ENCODE measurements at regions not wholly inside any gene's neighbourhood (a gene's known extent, or its start where the extent isn't known, plus 50 kb on each side); places are given as distances from the start of the nearest gene placed in this dataset.

DNA sequence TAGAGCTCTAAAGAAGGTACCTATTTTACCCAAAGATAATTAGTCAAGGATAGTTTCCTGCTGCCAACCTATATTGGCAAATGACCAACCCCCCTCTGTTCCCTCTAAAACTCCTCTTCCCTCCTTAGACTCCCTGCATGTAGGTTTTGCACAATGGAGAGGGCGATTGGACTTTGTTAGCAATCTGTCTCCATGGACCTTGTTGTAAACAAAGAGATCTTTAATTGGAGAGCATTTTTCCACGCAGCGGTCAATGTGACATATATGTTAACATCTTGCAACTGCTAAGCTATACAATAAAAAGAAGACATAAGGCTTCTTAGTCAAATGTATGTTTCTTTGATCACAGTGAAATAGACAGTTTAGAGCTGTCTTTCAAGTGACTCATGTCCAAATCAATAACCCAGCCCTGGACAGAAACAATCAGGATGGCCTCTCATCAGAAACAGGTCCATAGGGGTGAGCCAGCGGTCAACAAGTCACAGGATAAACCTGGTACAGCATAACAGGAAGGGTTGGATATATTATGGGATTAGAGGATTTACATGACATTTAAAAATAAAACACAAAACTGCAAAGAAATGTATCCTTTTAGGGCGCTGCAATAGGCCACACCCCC is 69.7 kb upstream of the UBL3 start:
- TF ChIP-seq, protein P1, sequence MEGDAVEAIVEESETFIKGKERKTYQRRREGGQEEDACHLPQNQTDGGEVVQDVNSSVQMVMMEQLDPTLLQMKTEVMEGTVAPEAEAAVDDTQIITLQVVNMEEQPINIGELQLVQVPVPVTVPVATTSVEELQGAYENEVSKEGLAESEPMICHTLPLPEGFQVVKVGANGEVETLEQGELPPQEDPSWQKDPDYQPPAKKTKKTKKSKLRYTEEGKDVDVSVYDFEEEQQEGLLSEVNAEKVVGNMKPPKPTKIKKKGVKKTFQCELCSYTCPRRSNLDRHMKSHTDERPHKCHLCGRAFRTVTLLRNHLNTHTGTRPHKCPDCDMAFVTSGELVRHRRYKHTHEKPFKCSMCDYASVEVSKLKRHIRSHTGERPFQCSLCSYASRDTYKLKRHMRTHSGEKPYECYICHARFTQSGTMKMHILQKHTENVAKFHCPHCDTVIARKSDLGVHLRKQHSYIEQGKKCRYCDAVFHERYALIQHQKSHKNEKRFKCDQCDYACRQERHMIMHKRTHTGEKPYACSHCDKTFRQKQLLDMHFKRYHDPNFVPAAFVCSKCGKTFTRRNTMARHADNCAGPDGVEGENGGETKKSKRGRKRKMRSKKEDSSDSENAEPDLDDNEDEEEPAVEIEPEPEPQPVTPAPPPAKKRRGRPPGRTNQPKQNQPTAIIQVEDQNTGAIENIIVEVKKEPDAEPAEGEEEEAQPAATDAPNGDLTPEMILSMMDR (IDR thresholded peaks at IDR 0.05; ENCODE audit: control extremely low read depth, extremely low read depth, low read depth, missing control alignments): no peak
- CTCF ChIA-PET: interaction anchor here (0.6 to 7.6 kb wide), 6 partner anchors 10 to 149 kb away, joined by 3 to 133 read pairs (median 4); no protein-coding TSS in a partner anchor
- no peak for DNase-seq (ENCODE audit: extremely low spot score)
- POLR2A ChIA-PET: no interaction called here

DNA sequence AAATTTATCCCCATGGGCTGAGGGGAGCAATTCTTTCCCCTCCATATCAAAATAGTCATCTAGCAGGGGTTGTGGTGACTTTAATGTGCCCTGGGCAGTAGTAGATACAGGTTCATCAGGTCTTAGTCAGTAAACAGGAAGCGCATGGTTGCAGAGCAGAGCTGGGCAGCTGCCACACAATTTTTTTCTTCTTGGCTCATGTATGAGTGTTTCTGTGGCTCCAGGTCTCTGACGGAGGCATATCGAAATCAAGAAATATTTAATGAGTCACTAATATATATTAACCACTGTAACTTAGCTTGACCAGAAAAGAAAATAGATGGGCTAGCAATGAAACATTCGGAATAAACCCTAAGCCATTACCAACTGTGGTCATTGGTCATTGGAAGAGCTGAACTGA is 68.4 kb upstream of the UBL3 start:
- DNase-seq (ENCODE audit: extremely low spot score): no peak
- POLR2A ChIA-PET: no interaction called here
- CTCF ChIA-PET: interaction anchor here (1.5 kb wide), 1 partner anchor 45 kb away, joined by 3 read pairs; no protein-coding TSS in a partner anchor
- TF ChIP-seq, protein P1 (IDR thresholded peaks at IDR 0.05; ENCODE audit: control extremely low read depth, extremely low read depth, low read depth, missing control alignments): no peak

DNA sequence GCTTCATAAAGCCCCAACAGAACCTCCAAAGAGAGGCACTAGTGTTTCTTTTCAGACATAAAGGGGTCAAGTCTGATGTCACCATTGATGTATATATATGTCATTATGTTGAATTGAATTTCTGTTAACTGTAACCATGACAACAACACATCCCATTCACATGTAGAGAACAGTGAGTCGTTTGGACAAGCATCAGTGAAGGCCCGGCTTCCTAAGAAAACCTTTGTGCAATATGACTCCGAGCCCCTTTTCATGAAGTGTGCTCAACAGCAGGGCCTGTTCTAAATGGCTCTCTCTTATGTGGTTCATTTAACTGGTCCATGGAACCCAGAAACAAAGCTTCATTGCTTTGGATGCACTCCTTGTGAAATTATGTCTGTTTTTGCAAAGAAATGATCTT is 67.2 kb upstream of the UBL3 start:
- DNase-seq (ENCODE audit: extremely low spot score): no peak
- CTCF ChIA-PET: interaction anchor here (1.2 to 1.7 kb wide), 4 partner anchors 13 to 194 kb away, joined by 3 to 4 read pairs (median 4); no protein-coding TSS in a partner anchor

DNA sequence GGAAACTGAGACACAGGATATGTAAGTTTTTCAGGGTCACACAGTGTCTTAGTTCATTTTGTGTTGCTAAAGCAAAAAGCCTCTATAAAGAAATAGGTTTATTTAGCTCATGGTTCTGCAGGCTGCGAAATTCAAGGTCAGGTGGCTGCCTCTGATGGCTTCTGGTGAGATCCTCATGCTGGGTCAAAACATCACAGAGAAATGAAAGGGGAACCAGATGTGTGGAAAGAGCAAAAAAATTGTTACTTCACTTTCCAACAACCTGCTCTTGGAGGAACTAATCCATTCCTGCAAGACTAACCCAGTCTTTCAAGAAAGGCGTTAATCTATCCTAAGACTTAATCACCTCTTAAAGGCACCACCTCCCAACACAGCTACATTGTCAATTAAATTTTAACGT is 64.2 kb upstream of the UBL3 start:
- TF ChIP-seq, protein P1 (IDR thresholded peaks at IDR 0.05; ENCODE audit: control extremely low read depth, extremely low read depth, low read depth, missing control alignments): no peak
- CTCF ChIA-PET: interaction anchor here (1.7 kb wide), 1 partner anchor 9 kb away, joined by 6 read pairs; no protein-coding TSS in a partner anchor
- POLR2A ChIA-PET: no interaction called here
- DNase-seq (ENCODE audit: extremely low spot score): no peak

More for the DNA sequence above, 67.2 kb upstream of the UBL3 start:
- TF ChIP-seq, protein P1 (IDR thresholded peaks at IDR 0.05; ENCODE audit: control extremely low read depth, extremely low read depth, low read depth, missing control alignments): no peak
- POLR2A ChIA-PET: no interaction called here

DNA sequence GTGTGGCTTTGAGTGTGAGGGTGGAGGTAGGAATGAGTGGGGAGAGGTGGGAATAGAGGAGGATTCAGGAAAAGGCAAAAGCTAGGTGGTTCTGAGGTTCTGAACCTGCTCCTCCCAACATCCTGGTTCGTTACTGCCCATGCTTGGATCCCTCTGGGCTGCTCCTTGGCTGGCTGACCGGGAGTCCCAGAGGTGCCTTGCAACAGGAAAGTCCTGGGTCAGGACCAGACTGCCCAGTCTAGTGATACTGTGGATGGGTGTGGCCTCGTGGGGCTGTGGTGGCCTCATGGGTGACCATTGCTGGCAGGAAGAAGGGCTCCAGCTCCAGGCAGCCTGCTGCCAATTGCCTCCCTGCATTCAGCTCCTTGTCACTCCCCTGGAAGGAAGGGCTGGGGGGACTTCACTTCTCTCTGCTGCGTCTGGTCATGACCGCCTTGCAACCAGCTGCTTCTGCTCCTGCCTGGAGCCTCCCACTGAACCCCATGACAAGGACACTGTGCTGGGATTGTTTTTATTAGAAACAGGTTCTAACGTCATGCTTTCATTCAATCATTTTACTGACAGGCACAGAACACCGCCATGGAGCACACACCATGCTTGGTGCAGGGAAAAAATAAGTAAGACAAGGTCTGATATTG is 61.5 kb upstream of the UBL3 start:
- POLR2A ChIA-PET: interaction anchor here (1.0 kb wide), 1 partner anchor 62 kb away, joined by 4 read pairs; the partner anchor contains the start of gene UBL3
- TF ChIP-seq, protein P1 (IDR thresholded peaks at IDR 0.05; ENCODE audit: control extremely low read depth, extremely low read depth, low read depth, missing control alignments): no peak
- DNase-seq (ENCODE audit: extremely low spot score): no peak
- CTCF ChIA-PET: interaction anchor here (1.0 to 2.5 kb wide), 2 partner anchors 13 to 46 kb away, joined by 3 to 17 read pairs; no protein-coding TSS in a partner anchor

DNA sequence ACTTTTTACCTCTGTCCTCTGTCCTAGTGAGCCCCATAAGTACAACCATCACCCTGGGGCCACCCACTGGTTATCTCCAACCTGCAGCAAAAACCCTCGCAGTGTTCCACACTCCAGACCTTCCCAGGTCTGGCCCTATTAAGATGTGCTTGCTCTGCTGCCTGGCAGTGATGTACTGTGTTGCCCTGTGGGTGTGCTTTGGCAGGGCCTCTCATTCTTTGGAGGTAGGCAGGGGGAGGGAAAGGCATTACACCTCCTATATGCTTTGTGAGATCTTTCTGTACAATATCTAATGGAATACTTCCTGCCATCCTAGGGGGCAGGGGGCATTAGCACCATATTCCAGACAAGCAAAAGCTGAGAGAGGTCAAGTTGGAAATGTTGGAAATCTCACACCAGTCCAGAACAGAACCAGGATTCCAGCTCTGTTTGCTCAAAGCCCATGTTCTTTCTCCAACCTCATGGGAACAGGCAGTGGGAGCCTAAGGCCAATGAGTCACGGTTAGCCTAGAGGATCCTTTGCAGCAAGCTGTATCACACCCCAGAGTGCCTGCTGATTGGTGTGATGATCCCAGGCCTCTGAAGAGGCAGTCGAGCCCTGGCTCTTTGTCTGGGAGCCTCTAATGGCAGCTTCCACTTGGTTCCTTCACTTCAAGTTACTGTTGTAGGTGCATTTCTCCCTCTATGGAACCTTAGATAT is 59.7 kb upstream of the UBL3 start:
- TF ChIP-seq, protein P1 (IDR thresholded peaks at IDR 0.05; ENCODE audit: control extremely low read depth, extremely low read depth, low read depth, missing control alignments): no peak
- POLR2A ChIA-PET: no interaction called here
- CTCF ChIA-PET: interaction anchor here (1.5 to 1.6 kb wide), 2 partner anchors 10 to 14 kb away, joined by 4 to 8 read pairs; no protein-coding TSS in a partner anchor
- no peak for DNase-seq (ENCODE audit: extremely low spot score)
